K562 (cell line): ENCODE measurements at regions not wholly inside any gene's neighbourhood (a gene's known extent, or its start where the extent isn't known, plus 50 kb on each side); places are given as distances from the start of the nearest gene placed in this dataset.

Experiments used
- GATAD2A ChIP-seq: fragments of 450-650 bp; IDR thresholded peaks from 2 replicates; pipeline ENCODE4 v1.6.1; 2017
- TF ChIP-seq, protein P1 (sequence below), 3 experiments: IDR thresholded peaks in 2 of 3; conservative IDR thresholded peaks in 1 of 3; 2 replicates each; pipeline ENCODE4 v1.5.1; 2011 to 2012; ENCODE audit warnings: low read length in 3 of 3, mild to moderate bottlenecking in 3 of 3, control low read depth in 2 of 3, improper control_type of control experiment in 1 of 3, inconsistent platforms in 1 of 3, low read depth in 1 of 3, mixed read lengths in 1 of 3, moderate library complexity in 1 of 3; ENCODE audit not compliant: insufficient read depth in 2 of 3
- TF ChIP-seq, protein P2 (sequence below): IDR thresholded peaks from 3 replicates; pipeline ENCODE4 v1.6.1; 2011; ENCODE audit warnings: borderline replicate concordance, mild to moderate bottlenecking, moderate library complexity; ENCODE audit not compliant: insufficient read length; ENCODE audit errors: extremely low read depth
- TF ChIP-seq, protein P3 (sequence below): sonication (generic); formaldehyde crosslinking; IDR thresholded peaks from 2 replicates; pipeline ENCODE4 v1.8.0; 2023; ENCODE audit warnings: mild to moderate bottlenecking, missing genetic modification reagents

DNA sequence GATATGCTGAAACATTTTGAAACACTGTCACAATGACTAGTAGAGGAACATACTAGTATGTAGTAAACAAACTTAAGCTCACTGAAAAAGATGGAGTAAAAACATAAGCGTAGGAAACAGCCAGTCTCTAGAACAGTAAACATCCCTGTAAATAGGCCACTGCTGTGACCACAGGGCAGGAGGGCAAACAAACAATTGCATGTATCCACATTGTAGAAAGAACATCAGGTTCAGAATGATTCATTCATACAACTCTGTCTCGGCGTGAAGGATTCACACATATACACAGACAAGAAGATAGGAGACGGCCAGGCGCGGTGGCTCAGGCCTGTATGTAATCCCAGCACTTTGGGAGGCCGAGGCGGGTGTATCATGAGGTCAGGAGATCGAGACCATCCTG is 390.1 kb downstream of the IRS2 start:
- TF ChIP-seq, protein P1, sequence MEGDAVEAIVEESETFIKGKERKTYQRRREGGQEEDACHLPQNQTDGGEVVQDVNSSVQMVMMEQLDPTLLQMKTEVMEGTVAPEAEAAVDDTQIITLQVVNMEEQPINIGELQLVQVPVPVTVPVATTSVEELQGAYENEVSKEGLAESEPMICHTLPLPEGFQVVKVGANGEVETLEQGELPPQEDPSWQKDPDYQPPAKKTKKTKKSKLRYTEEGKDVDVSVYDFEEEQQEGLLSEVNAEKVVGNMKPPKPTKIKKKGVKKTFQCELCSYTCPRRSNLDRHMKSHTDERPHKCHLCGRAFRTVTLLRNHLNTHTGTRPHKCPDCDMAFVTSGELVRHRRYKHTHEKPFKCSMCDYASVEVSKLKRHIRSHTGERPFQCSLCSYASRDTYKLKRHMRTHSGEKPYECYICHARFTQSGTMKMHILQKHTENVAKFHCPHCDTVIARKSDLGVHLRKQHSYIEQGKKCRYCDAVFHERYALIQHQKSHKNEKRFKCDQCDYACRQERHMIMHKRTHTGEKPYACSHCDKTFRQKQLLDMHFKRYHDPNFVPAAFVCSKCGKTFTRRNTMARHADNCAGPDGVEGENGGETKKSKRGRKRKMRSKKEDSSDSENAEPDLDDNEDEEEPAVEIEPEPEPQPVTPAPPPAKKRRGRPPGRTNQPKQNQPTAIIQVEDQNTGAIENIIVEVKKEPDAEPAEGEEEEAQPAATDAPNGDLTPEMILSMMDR (IDR thresholded peaks at IDR 0.05 in 2 of 3, conservative IDR thresholded peaks at IDR 0.05 in 1 of 3; ENCODE audit: insufficient read depth in 2 of 3, low read depth in 1 of 3, low read length in 3 of 3) = no peak
- TF ChIP-seq, protein P2, sequence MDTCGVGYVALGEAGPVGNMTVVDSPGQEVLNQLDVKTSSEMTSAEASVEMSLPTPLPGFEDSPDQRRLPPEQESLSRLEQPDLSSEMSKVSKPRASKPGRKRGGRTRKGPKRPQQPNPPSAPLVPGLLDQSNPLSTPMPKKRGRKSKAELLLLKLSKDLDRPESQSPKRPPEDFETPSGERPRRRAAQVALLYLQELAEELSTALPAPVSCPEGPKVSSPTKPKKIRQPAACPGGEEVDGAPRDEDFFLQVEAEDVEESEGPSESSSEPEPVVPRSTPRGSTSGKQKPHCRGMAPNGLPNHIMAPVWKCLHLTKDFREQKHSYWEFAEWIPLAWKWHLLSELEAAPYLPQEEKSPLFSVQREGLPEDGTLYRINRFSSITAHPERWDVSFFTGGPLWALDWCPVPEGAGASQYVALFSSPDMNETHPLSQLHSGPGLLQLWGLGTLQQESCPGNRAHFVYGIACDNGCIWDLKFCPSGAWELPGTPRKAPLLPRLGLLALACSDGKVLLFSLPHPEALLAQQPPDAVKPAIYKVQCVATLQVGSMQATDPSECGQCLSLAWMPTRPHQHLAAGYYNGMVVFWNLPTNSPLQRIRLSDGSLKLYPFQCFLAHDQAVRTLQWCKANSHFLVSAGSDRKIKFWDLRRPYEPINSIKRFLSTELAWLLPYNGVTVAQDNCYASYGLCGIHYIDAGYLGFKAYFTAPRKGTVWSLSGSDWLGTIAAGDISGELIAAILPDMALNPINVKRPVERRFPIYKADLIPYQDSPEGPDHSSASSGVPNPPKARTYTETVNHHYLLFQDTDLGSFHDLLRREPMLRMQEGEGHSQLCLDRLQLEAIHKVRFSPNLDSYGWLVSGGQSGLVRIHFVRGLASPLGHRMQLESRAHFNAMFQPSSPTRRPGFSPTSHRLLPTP = no peak
- no peak for TF ChIP-seq GATAD2A
- TF ChIP-seq, protein P3, sequence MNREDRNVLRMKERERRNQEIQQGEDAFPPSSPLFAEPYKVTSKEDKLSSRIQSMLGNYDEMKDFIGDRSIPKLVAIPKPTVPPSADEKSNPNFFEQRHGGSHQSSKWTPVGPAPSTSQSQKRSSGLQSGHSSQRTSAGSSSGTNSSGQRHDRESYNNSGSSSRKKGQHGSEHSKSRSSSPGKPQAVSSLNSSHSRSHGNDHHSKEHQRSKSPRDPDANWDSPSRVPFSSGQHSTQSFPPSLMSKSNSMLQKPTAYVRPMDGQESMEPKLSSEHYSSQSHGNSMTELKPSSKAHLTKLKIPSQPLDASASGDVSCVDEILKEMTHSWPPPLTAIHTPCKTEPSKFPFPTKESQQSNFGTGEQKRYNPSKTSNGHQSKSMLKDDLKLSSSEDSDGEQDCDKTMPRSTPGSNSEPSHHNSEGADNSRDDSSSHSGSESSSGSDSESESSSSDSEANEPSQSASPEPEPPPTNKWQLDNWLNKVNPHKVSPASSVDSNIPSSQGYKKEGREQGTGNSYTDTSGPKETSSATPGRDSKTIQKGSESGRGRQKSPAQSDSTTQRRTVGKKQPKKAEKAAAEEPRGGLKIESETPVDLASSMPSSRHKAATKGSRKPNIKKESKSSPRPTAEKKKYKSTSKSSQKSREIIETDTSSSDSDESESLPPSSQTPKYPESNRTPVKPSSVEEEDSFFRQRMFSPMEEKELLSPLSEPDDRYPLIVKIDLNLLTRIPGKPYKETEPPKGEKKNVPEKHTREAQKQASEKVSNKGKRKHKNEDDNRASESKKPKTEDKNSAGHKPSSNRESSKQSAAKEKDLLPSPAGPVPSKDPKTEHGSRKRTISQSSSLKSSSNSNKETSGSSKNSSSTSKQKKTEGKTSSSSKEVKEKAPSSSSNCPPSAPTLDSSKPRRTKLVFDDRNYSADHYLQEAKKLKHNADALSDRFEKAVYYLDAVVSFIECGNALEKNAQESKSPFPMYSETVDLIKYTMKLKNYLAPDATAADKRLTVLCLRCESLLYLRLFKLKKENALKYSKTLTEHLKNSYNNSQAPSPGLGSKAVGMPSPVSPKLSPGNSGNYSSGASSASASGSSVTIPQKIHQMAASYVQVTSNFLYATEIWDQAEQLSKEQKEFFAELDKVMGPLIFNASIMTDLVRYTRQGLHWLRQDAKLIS (CRISPR knock-in tag) = no peak
